Upper lobe of left lung (tissue), 6 donors: ENCODE measurements at regions not wholly inside any gene's neighbourhood (a gene's known extent, or its start where the extent isn't known, plus 50 kb on each side); places are given as distances from the start of the nearest gene placed in this dataset.

Experiments used
- ATAC-seq, 2 donors: fragments of 200-7000 bp; cut with Tn5 transposase; one replicate each; pipeline ENCODE4 v1.9.1; 2022; ENCODE audit warnings: mild to moderate bottlenecking in 2 of 2, moderate library complexity in 2 of 2; ENCODE audit not compliant: low FRiP score in 2 of 2
- DNase-seq, 2 donors: peaks; one replicate each; pipeline ENCODE4 v3.0.0-alpha.2; 2019 to 2020
- H3K27ac ChIP-seq, 4 donors: fragments of 200-600 bp; sonication (generic); one replicate each; pipeline ENCODE4 v1.5.1; 2016 to 2019
- H3K27me3 ChIP-seq, 4 donors: fragments of 200-600 bp; sonication (generic); one replicate each; pipeline ENCODE4 v1.5.1; 2017 to 2019
- H3K36me3 ChIP-seq, 4 donors: fragments of 200-600 bp; sonication (generic); one replicate each; pipeline ENCODE4 v1.5.1; 2016 to 2019
- H3K4me1 ChIP-seq, 4 donors: fragments of 200-600 bp; sonication (generic); one replicate each; pipeline ENCODE4 v1.5.1; 2018 to 2019
- H3K4me3 ChIP-seq, 4 donors: fragments of 200-600 bp; sonication (generic); one replicate each; pipeline ENCODE4 v1.5.1; 2017 to 2019; ENCODE audit warnings: mild to moderate bottlenecking in 2 of 4, moderate library complexity in 1 of 4
- H3K9me3 ChIP-seq, 4 donors: fragments of 200-600 bp; sonication (generic); one replicate each; pipeline ENCODE4 v1.5.1; 2018 to 2019
- EP300 ChIP-seq, 4 donors: sonication (generic); formaldehyde crosslinking; IDR thresholded peaks; one replicate each; pipeline ENCODE4 v1.5.1; 2017; ENCODE audit warnings: antibody characterized with exemption in 4 of 4, control low read depth in 2 of 4
- POLR2A ChIP-seq, 4 donors: fragments of 450-650 bp; IDR thresholded peaks; one replicate each; pipeline ENCODE4 v1.5.1; 2016 to 2017; ENCODE audit warnings: antibody characterized with exemption in 4 of 4, mild to moderate bottlenecking in 2 of 4
- POLR2AphosphoS5 ChIP-seq, 2 donors: sonication (generic); formaldehyde crosslinking; IDR thresholded peaks; one replicate each; pipeline ENCODE4 v1.5.1; 2017; ENCODE audit warnings: antibody characterized with exemption in 2 of 2
- WGBS, 2 donors: methylation state at CpG; one replicate each; pipeline ENCODE4 v1.1.5; 2017 to 2018; 5-methylcytosine and 5-hydroxymethylcytosine counted together
- TF ChIP-seq, protein P1 (sequence below), 6 experiments: fragments of 450-650 bp in 4 of 6; fragments of 200-600 bp in 2 of 6; sonication (generic) in 2 of 6; IDR thresholded peaks; one replicate each; pipeline ENCODE4 v1.5.1; 2016 to 2019; ENCODE audit warnings: antibody characterized with exemption in 6 of 6
- donor health status: DM: no; HTN: no; CAD: no; lungs with moderate emphysema.
- donor health status: DM: no; HTN: yes; CAD: no; lungs with severe emphysema.

DNA sequence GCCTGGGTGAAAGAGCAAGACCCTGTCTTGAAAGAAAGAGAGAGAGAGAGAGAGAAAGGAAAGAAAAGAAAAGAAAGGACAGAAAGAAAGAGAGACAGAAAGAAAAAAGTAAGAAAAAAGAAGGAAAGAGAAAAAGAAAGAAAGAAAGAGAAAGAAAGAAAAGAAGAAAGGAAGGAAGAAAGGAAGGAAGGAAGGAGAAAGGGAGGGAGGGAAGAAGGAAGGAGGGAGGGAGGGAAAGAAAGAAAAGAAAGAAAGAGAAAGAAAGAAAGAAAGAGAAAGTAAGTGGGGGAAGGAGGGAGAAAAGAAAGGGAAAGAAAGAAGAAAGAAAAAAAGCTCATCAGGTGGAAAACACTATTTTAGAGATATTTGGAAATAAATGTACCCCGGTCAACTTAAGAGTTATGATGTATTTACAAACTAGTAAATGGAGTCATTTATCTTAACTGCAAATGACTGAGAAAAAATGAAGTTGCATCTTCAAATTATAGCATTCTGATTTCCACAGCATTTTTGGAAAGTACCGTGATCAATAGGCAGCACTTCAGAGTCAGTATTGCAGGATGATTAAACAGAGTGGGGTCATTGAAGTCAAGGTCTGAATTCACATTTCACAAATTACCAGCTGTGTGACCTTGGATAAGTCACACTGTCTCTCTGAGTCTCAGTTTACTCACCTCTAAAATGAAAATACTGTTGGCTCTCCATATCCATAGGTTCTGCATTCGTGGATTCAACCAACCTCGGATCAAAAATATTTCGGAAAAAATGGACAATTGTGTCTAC lies 64.1 kb upstream of the SMAD1 start:
- Histone ChIP-seq H3K27me3 (no peaks in the 10 kb centered on the region), H3K36me3 (no peaks in the 10 kb centered on the region), H3K4me3 (no peak overlapping the region), H3K27ac (no peak overlapping the region), H3K4me1 (no peaks in the 10 kb centered on the region), H3K9me3 (no peaks in the 10 kb centered on the region)
- ATAC-seq (no peak), DNase-seq (no peak)
- WGBS, 2 donors, result 94% methylated on average over 5 of the region's 5 CpGs
- TF ChIP-seq EP300 (IDR thresholded peaks at IDR 0.05), result no peak

DNA sequence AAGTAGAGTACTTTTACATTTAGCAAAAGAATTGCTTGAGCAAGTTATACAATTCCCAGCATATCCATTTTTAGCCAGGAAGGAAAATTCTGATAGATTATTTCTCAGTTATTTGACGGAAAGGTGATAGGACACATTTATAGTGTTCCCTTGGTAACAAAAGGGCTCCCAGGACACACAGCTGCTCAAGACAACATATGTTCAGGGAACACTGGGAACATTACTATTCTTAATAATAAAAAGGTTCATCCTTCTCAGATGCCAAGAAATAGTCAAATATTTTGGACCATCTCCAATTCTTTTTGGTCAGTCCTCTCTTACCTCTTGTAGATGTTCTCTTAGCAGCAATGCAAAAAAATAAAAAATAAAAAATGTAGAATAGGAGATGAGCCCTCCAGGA lies 66.8 kb upstream of the SMAD1 start:
- no peak overlapping the region for H3K4me3 ChIP-seq
- H3K36me3 ChIP-seq, result no peaks in the 10 kb centered on the region
- H3K4me1 ChIP-seq, result no peaks in the 10 kb centered on the region
- H3K9me3 ChIP-seq, result no peaks in the 10 kb centered on the region
- DNase-seq (no peak), ATAC-seq (no peak)
- no peaks in the 10 kb centered on the region for H3K27me3 ChIP-seq
- TF ChIP-seq POLR2AphosphoS5 (IDR thresholded peaks at IDR 0.05) (no peak), EP300 (IDR thresholded peaks at IDR 0.05) (no peak)
- WGBS, 2 donors, result 92 to 97% methylated on average over 1 of the region's 1 CpG
- H3K27ac ChIP-seq, result no peak overlapping the region

DNA sequence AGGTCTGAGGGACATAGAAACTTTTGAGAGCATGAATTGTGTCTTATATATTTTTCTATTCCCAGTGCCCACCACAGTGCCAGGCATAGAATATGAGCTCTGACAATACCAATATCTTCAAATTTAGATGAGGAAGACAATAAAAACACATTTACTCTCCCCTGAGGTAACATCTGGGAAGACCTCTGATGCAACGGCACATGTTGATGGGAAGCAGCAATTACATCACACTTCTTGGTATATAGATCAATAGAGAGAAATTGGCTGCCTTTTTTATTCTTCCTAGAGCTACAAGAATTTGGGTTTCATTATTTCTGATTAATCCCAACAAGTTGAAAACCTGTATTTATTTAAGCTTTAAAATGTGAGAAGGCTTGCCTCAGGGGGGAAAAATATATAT lies 67.4 kb upstream of the SMAD1 start:
- H3K36me3 ChIP-seq, result no peaks in the 10 kb centered on the region
- H3K27me3 ChIP-seq, result no peaks in the 10 kb centered on the region
- no peak for DNase-seq
- no peaks in the 10 kb centered on the region for H3K9me3 ChIP-seq
- 95 to 100% methylated on average over 1 of the region's 1 CpG for WGBS, 2 donors
- H3K27ac ChIP-seq, result no peak overlapping the region
- no peak overlapping the region for H3K4me3 ChIP-seq
- TF ChIP-seq, protein P1, sequence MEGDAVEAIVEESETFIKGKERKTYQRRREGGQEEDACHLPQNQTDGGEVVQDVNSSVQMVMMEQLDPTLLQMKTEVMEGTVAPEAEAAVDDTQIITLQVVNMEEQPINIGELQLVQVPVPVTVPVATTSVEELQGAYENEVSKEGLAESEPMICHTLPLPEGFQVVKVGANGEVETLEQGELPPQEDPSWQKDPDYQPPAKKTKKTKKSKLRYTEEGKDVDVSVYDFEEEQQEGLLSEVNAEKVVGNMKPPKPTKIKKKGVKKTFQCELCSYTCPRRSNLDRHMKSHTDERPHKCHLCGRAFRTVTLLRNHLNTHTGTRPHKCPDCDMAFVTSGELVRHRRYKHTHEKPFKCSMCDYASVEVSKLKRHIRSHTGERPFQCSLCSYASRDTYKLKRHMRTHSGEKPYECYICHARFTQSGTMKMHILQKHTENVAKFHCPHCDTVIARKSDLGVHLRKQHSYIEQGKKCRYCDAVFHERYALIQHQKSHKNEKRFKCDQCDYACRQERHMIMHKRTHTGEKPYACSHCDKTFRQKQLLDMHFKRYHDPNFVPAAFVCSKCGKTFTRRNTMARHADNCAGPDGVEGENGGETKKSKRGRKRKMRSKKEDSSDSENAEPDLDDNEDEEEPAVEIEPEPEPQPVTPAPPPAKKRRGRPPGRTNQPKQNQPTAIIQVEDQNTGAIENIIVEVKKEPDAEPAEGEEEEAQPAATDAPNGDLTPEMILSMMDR (IDR thresholded peaks at IDR 0.05), result no peak
- TF ChIP-seq POLR2AphosphoS5 (IDR thresholded peaks at IDR 0.05) (no peak), POLR2A (IDR thresholded peaks at IDR 0.05) (no peak), EP300 (IDR thresholded peaks at IDR 0.05) (no peak)
- ATAC-seq, result no peak
- no peaks in the 10 kb centered on the region for H3K4me1 ChIP-seq

DNA sequence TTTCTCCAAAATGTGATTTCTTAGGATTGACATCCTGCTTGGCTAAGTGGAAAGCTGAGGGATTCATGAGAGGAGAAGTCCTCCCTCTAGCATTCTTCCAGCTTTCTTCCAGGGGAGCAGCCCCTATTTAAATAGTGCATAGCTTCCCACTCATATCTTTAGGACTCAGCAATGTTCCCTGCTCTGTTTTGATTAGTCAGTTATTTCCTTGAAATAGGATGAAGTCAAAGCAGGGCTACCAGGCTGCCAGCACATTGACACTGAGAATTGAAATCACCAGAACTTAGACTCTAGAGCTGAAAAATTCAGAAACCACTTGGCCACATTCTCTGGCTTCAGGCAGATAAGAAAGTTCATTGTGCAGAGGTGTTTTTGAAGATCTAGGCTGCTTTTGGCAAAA lies 74.7 kb upstream of the SMAD1 start:
- TF ChIP-seq POLR2AphosphoS5 (IDR thresholded peaks at IDR 0.05) (no peak), POLR2A (IDR thresholded peaks at IDR 0.05) (no peak), EP300 (IDR thresholded peaks at IDR 0.05) (no peak)
- TF ChIP-seq, protein P1 (IDR thresholded peaks at IDR 0.05), result no peak
- no peak overlapping the region for H3K27ac ChIP-seq
- H3K4me1 ChIP-seq, result no peaks in the 10 kb centered on the region
- no peaks in the 10 kb centered on the region for H3K36me3 ChIP-seq
- H3K4me3 ChIP-seq, result no peak overlapping the region
- H3K27me3 ChIP-seq, result no peaks in the 10 kb centered on the region
- no peaks in the 10 kb centered on the region for H3K9me3 ChIP-seq
- no peak for DNase-seq
- ATAC-seq, result no peak

DNA sequence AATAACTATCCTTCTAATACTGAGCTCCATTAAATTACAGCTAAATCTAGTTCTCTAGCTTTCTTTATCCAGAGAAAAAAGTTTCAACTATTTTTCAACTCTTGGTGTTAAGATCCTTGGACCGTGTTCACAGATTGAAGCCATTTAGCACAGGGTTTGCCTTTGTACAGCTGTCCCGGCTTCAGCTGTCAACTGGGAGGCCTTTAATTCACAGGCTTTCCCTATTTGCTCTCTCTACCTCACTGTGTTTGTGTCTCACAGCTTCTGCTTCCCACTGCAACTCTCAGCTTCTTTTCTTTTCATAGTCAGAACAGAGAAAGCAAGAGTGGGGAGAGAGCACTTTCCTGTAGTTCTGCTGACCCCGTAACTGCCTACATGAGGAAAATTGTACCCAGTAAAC lies 76.9 kb upstream of the SMAD1 start:
- WGBS, 2 donors, result 66 to 88% methylated on average over 3 of the region's 3 CpGs
- no peaks in the 10 kb centered on the region for H3K4me1 ChIP-seq
- ATAC-seq (no peak), DNase-seq (no peak)
- no peaks in the 10 kb centered on the region for H3K9me3 ChIP-seq
- no peak for TF ChIP-seq EP300 (IDR thresholded peaks at IDR 0.05)
- TF ChIP-seq POLR2AphosphoS5 (IDR thresholded peaks at IDR 0.05), result no peak
- TF ChIP-seq, protein P1 (IDR thresholded peaks at IDR 0.05), result no peak
- no peak for TF ChIP-seq POLR2A (IDR thresholded peaks at IDR 0.05)
- H3K36me3 ChIP-seq, result no peaks in the 10 kb centered on the region
- H3K27me3 ChIP-seq, result no peaks in the 10 kb centered on the region
- no peak overlapping the region for H3K27ac ChIP-seq
- H3K4me3 ChIP-seq, result no peak overlapping the region

DNA sequence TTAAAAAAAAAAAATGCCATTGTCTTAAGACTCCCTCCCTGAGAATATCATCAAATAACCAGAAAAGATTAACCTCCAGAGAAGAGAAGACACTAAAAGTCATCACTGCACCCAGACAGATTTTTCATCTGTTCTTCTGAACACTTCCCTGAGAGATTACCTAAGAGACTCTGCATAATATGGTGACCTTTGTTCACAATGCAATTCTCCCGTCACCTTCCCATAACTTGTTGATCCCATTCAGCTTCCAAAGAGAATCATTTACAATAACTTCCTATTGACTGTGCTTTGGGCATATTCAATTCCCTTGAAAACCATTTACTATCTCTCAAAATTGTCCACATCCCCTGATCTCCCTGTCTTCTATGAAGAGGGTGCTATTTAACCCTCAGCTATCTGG lies 85.1 kb upstream of the SMAD1 start:
- no peaks in the 10 kb centered on the region for H3K36me3 ChIP-seq
- 83 to 88% methylated on average over 1 of the region's 1 CpG for WGBS, 2 donors
- TF ChIP-seq EP300 (IDR thresholded peaks at IDR 0.05) (no peak), POLR2A (IDR thresholded peaks at IDR 0.05) (no peak), POLR2AphosphoS5 (IDR thresholded peaks at IDR 0.05) (no peak)
- TF ChIP-seq, protein P1 (IDR thresholded peaks at IDR 0.05), result no peak
- no peak overlapping the region for H3K27ac ChIP-seq
- no peaks in the 10 kb centered on the region for H3K4me1 ChIP-seq
- H3K9me3 ChIP-seq, result no peaks in the 10 kb centered on the region
- DNase-seq, result no peak
- no peak overlapping the region for H3K4me3 ChIP-seq
- no peaks in the 10 kb centered on the region for H3K27me3 ChIP-seq
- no peak for ATAC-seq
